SK-N-SH (cell line): ENCODE measurements at regions not wholly inside any gene's neighbourhood (a gene's known extent, or its start where the extent isn't known, plus 50 kb on each side); places are given as distances from the start of the nearest gene placed in this dataset.

ENCODE experiments used
- CTCF ChIA-PET: fragments of 300-600, 350-600 bp; formaldehyde crosslinking; extraction: SDS; loops from one replicate; lab custom pipeline; 2021; lab: Yijun Ruan, JAX
- POLR2A ChIA-PET: fragments of 350-600 bp; sonication (Branson Sonifier 250); formaldehyde crosslinking; extraction: SDS; loops from one replicate; lab custom pipeline; 2020; ENCODE audit warnings: antibody characterized with exemption, inconsistent platforms; lab: Yijun Ruan, JAX
- DNase-seq: peaks from one replicate; pipeline ENCODE4 v3.0.0; 2012
- H2AFZ ChIP-seq: fragments of 200-600 bp; sonication (generic); 2 replicates; pipeline ENCODE4 v1.8.1; 2016; ENCODE audit warnings: antibody characterized with exemption, mild to moderate bottlenecking, low read depth
- H3F3A ChIP-seq: fragments of 200-600 bp; sonication (generic); replicated peaks from 2 replicates; pipeline ENCODE3; 2016; ENCODE audit warnings: antibody characterized with exemption, mild to moderate bottlenecking; ENCODE audit not compliant: insufficient read depth
- H3K27ac ChIP-seq, 2 experiments: fragments of 200-500 bp in 1 of 2; fragments of 200-600 bp in 1 of 2; sonication (Bioruptor generic) in 1 of 2; sonication (generic), shearing (Covaris generic) in 1 of 2; 2 replicates each; pipeline versions ENCODE4 v1.5.1 to v1.6.1; 2014 to 2016; ENCODE audit warnings: low read depth in 2 of 2, inconsistent platforms in 1 of 2, low read length in 1 of 2, mild to moderate bottlenecking in 1 of 2, mixed read lengths in 1 of 2
- H3K27me3 ChIP-seq: fragments of 200-600 bp; sonication (generic), shearing (Covaris generic); 2 replicates; pipeline ENCODE4 v1.6.1; 2016; ENCODE audit warnings: mixed run types; ENCODE audit not compliant: insufficient read depth
- H3K36me3 ChIP-seq, 2 experiments: fragments of 200-500 bp in 1 of 2; fragments of 200-600 bp in 1 of 2; sonication (Bioruptor generic) in 1 of 2; sonication (generic) in 1 of 2; replicated peaks in 1 of 2; 2 replicates each; pipeline versions ENCODE3 to v1.5.1; 2014 to 2016; ENCODE audit warnings: low read length in 1 of 2, mild to moderate bottlenecking in 1 of 2; ENCODE audit not compliant: insufficient read depth in 2 of 2, control insufficient read depth in 1 of 2
- H3K4me1 ChIP-seq, 2 experiments: fragments of 200-500 bp in 1 of 2; fragments of 200-600 bp in 1 of 2; sonication (Bioruptor generic) in 1 of 2; sonication (generic), shearing (Covaris generic) in 1 of 2; 2 replicates each; pipeline versions ENCODE4 v1.5.1 to v1.6.1; 2014 to 2016; ENCODE audit warnings: low read depth in 1 of 2, low read length in 1 of 2, mixed run types in 1 of 2; ENCODE audit not compliant: insufficient read depth in 2 of 2, control insufficient read depth in 1 of 2
- H3K4me2 ChIP-seq: fragments of 200-600 bp; sonication (generic), shearing (Covaris generic); 2 replicates; pipeline ENCODE4 v1.6.1; 2017; ENCODE audit warnings: mixed run types
- H3K4me3 ChIP-seq, 2 experiments: fragments of 200-500 bp in 1 of 2; fragments of 200-600 bp in 1 of 2; sonication (Bioruptor generic) in 1 of 2; sonication (generic), shearing (Covaris generic) in 1 of 2; 2 replicates each; pipeline versions ENCODE4 v1.5.1 to v1.8.1; 2014 to 2016; ENCODE audit warnings: low read depth in 2 of 2, inconsistent platforms in 1 of 2, low read length in 1 of 2, mild to moderate bottlenecking in 1 of 2, mixed read lengths in 1 of 2, moderate library complexity in 1 of 2
- H3K79me2 ChIP-seq: fragments of 200-600 bp; sonication (generic); 2 replicates; pipeline ENCODE4 v1.8.1; 2017; ENCODE audit warnings: mild to moderate bottlenecking; ENCODE audit not compliant: insufficient read depth
- H3K9ac ChIP-seq: fragments of 200-600 bp; sonication (generic); 2 replicates; pipeline ENCODE4 v1.6.1; 2017; ENCODE audit warnings: mixed run types
- H3K9me2 ChIP-seq: fragments of 200-600 bp; sonication (generic); 2 replicates; pipeline ENCODE4 v1.6.1; 2017; ENCODE audit warnings: mixed run types
- H3K9me3 ChIP-seq: fragments of 200-600 bp; sonication (generic); 2 replicates; pipeline ENCODE4 v1.6.1; 2017; ENCODE audit warnings: mixed run types, mild to moderate bottlenecking, moderate library complexity
- H4K20me1 ChIP-seq: fragments of 200-600 bp; sonication (generic); 2 replicates; pipeline ENCODE4 v1.6.1; 2017; ENCODE audit warnings: mild to moderate bottlenecking, mixed run types; ENCODE audit not compliant: insufficient read depth
- CHD2 ChIP-seq: fragments of 150-350 bp; IDR thresholded peaks from 2 replicates; pipeline ENCODE4 v1.6.1; 2018; ENCODE audit warnings: low read length; ENCODE audit not compliant: partially characterized antibody
- ELF1 ChIP-seq: IDR thresholded peaks from 2 replicates; pipeline ENCODE4 v1.4.0; 2012
- EP300 ChIP-seq, 2 experiments: IDR thresholded peaks; 2 replicates each; pipeline versions ENCODE4 v1.4.0 to v1.6.1; 2012; ENCODE audit warnings: borderline replicate concordance in 1 of 2, low read depth in 1 of 2, low read length in 1 of 2
- EZH2phosphoT487 ChIP-seq: fragments of 200-600 bp; sonication (generic); IDR thresholded peaks from 2 replicates; pipeline ENCODE4 v1.6.1; 2017; ENCODE audit warnings: low read depth, mixed run types, mild to moderate bottlenecking, antibody characterized with exemption, moderate library complexity, borderline replicate concordance
- FOSL2 ChIP-seq: IDR thresholded peaks from 2 replicates; pipeline ENCODE4 v1.4.0; 2012; ENCODE audit warnings: low read depth, mild to moderate bottlenecking, moderate library complexity, borderline replicate concordance
- FOXM1 ChIP-seq: IDR thresholded peaks from 2 replicates; pipeline ENCODE4 v1.4.0; 2012; ENCODE audit warnings: low read depth, mild to moderate bottlenecking
- GATA2 ChIP-seq: sonication (generic); formaldehyde crosslinking; IDR thresholded peaks from 2 replicates; pipeline ENCODE4 v1.5.0; 2020; ENCODE audit warnings: mild to moderate bottlenecking, missing genetic modification reagents
- JUND ChIP-seq: IDR thresholded peaks from 2 replicates; pipeline ENCODE4 v1.4.0; 2012
- MAX ChIP-seq: IDR thresholded peaks from 2 replicates; pipeline ENCODE4 v1.4.0; 2012; ENCODE audit warnings: low read depth
- NFIC ChIP-seq: IDR thresholded peaks from 2 replicates; pipeline ENCODE4 v1.4.0; 2012; ENCODE audit warnings: borderline replicate concordance
- NRF1 ChIP-seq: IDR thresholded peaks from 2 replicates; pipeline ENCODE4 v1.6.1; 2012; ENCODE audit warnings: low read depth, mild to moderate bottlenecking, low read length
- POLR2AphosphoS5 ChIP-seq: IDR thresholded peaks from 2 replicates; pipeline ENCODE4 v1.6.1; 2012; ENCODE audit warnings: low read depth, low read length
- RAD21 ChIP-seq: IDR thresholded peaks from 2 replicates; pipeline ENCODE4 v1.6.1; 2012; ENCODE audit warnings: mild to moderate bottlenecking, low read length
- RFX5 ChIP-seq: IDR thresholded peaks from 2 replicates; pipeline ENCODE4 v1.6.1; 2012; ENCODE audit warnings: mild to moderate bottlenecking, improper control_type of control experiment, low read length
- TAF1 ChIP-seq: IDR thresholded peaks from 2 replicates; pipeline ENCODE4 v1.6.1; 2012; ENCODE audit warnings: low read depth, mild to moderate bottlenecking, low read length, moderate library complexity, borderline replicate concordance
- TCF12 ChIP-seq: IDR thresholded peaks from 2 replicates; pipeline ENCODE4 v1.4.0; 2012
- TEAD4 ChIP-seq: IDR thresholded peaks from 2 replicates; pipeline ENCODE4 v1.4.0; 2012; ENCODE audit warnings: mild to moderate bottlenecking, borderline replicate concordance; ENCODE audit not compliant: insufficient read depth
- YY1 ChIP-seq: IDR thresholded peaks from 2 replicates; pipeline ENCODE4 v1.4.0; 2012; ENCODE audit warnings: low read depth, mild to moderate bottlenecking
- WGBS: methylation state at CpG from one replicate; pipeline ENCODE4 v1.1.6; 2017; ENCODE audit warnings: low lambda C conversion rate; 5-methylcytosine and 5-hydroxymethylcytosine counted together
- TF ChIP-seq, protein P1 (sequence below): fragments of 150-350 bp; IDR thresholded peaks from 2 replicates; pipeline ENCODE4 v1.6.1; 2016; ENCODE audit warnings: mild to moderate bottlenecking, low read depth, low read length

DNA sequence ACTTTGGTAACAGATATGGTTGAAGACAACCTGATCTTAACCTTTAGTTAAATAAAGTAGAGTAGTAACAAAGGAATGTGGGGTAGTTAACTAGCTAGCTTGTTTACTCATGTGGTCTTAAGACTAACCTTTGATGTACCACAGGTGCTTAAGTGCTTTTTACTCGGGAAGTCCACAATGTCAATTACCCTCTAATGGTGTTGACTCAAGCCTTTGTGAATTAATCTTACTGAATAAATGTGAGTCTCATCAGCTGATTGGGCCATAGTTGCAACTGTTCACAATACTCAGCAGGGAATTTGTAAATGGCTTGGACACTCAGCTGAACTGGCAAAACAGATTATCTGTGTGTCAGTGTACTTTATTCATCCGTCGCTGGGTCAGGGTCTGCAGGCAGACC lies 119.0 kb upstream of the UGT8 start:
- no peak for DNase-seq
- Histone ChIP-seq H3K4me2 (no peak overlapping the region), H3K9me2 (no peaks in the 10 kb centered on the region), H3K9me3 (no peaks in the 10 kb centered on the region), H3K36me3 (no peaks in the 10 kb centered on the region), H3K4me3 (no peak overlapping the region), H2AFZ (no peak overlapping the region), H3K27me3 (no peaks in the 10 kb centered on the region; the same call in 1 of the 2 replicates), H4K20me1 (no peaks in the 10 kb centered on the region), H3F3A (no peaks in the 10 kb centered on the region), H3K9ac (no peak overlapping the region), H3K79me2 (no peaks in the 10 kb centered on the region), H3K27ac (no peak overlapping the region), H3K4me1 (no peaks in the 10 kb centered on the region)
- CTCF ChIA-PET, result interaction anchor here (1.1 kb wide), 1 partner anchor 167 kb away, joined by 3 read pairs; no protein-coding TSS in a partner anchor
- TF ChIP-seq JUND (no peak), FOSL2 (no peak), ELF1 (no peak), CHD2 (no peak), YY1 (no peak), RFX5 (no peak), RAD21 (no peak), NRF1 (no peak)
- TF ChIP-seq, protein P1, sequence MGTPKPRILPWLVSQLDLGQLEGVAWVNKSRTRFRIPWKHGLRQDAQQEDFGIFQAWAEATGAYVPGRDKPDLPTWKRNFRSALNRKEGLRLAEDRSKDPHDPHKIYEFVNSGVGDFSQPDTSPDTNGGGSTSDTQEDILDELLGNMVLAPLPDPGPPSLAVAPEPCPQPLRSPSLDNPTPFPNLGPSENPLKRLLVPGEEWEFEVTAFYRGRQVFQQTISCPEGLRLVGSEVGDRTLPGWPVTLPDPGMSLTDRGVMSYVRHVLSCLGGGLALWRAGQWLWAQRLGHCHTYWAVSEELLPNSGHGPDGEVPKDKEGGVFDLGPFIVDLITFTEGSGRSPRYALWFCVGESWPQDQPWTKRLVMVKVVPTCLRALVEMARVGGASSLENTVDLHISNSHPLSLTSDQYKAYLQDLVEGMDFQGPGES, result no peak
- 0% methylated on average over 3 of the region's 3 CpGs for WGBS
- POLR2A ChIA-PET, result no interaction called here

DNA sequence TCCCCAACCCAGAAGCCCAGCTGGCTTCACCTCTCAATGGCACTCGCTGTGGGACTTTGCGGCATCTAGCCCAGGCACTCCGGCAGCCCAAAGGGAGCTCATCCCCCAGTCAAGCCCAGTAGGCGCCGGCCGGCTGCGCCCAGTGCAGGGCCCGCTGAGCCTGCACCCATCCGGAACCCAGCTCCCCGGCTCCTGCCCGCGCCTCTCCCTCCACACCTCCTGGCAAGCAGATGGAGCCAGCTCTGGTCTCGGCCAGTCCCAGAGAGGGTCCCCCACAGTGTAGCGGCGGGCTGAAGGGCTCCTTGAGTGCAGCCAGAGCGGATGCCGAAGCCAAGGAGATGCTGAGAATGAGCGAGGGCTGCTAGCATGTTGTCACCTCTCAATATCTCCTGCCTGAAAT lies 116.8 kb upstream of the UGT8 start:
- H3K9ac ChIP-seq, result no peak overlapping the region
- CTCF ChIA-PET, result no interaction called here
- no peaks in the 10 kb centered on the region for H3K9me3 ChIP-seq
- no peaks in the 10 kb centered on the region for H3K4me1 ChIP-seq
- POLR2A ChIA-PET, result no interaction called here
- H3K4me3 ChIP-seq, result no peak overlapping the region
- H2AFZ ChIP-seq, result no peak overlapping the region
- no peak overlapping the region for H3K27ac ChIP-seq
- WGBS, result 15% methylated on average over 11 of the region's 18 CpGs
- no peak for TF ChIP-seq TCF12
- TF ChIP-seq MAX, result no peak
- no peak for TF ChIP-seq NFIC
- TF ChIP-seq FOXM1, result no peak
- TF ChIP-seq EP300 (IDR thresholded peaks at IDR 0.05; ENCODE audit: borderline replicate concordance in 1 of 2, low read depth in 1 of 2, low read length in 1 of 2), result no peak
- no peak for TF ChIP-seq FOSL2
- no peak for TF ChIP-seq TAF1
- no peak for TF ChIP-seq TEAD4
- no peak for TF ChIP-seq POLR2AphosphoS5
- TF ChIP-seq GATA2 (CRISPR knock-in tag), result no peak
- no peak for TF ChIP-seq EZH2phosphoT487
- DNase-seq, result no peak
- no peaks in the 10 kb centered on the region; the same call in 1 of the 2 replicates for H3K27me3 ChIP-seq
- no peaks in the 10 kb centered on the region for H3K36me3 ChIP-seq
- no peak overlapping the region for H3K4me2 ChIP-seq
- H3K79me2 ChIP-seq, result no peaks in the 10 kb centered on the region
- H3F3A ChIP-seq, result no peaks in the 10 kb centered on the region
- H3K9me2 ChIP-seq, result no peaks in the 10 kb centered on the region
- H4K20me1 ChIP-seq, result no peaks in the 10 kb centered on the region
